Effector memory CD4-positive, alpha-beta T cell (primary cell): ENCODE measurements at regions not wholly inside any gene's neighbourhood (a gene's known extent, or its start where the extent isn't known, plus 50 kb on each side); places are given as distances from the start of the nearest gene placed in this dataset.

ENCODE experiments used
- DNase-seq, 3 donors: peaks; one replicate each; pipeline ENCODE4 v3.0.0-alpha.2; 2020
- H3K27ac ChIP-seq: 2 replicates; pipeline ENCODE4 v1.7.0; 2013; ENCODE audit warnings: mild to moderate bottlenecking, low read length, moderate library complexity; ENCODE audit not compliant: insufficient read depth, poor library complexity, severe bottlenecking
- H3K27me3 ChIP-seq: replicated peaks from 2 replicates; pipeline ENCODE4 v1.7.0; 2013; ENCODE audit warnings: mild to moderate bottlenecking, low read length; ENCODE audit not compliant: insufficient read depth, control insufficient read depth, poor library complexity, severe bottlenecking
- H3K36me3 ChIP-seq: 2 replicates; pipeline ENCODE4 v1.7.0; 2013; ENCODE audit warnings: mild to moderate bottlenecking, low read length, moderate library complexity; ENCODE audit not compliant: control insufficient read depth, insufficient read depth
- H3K4me1 ChIP-seq: 2 replicates; pipeline ENCODE4 v1.7.0; 2013; ENCODE audit warnings: low read length, mild to moderate bottlenecking; ENCODE audit not compliant: control insufficient read depth, insufficient read depth, poor library complexity, severe bottlenecking
- H3K4me3 ChIP-seq: 2 replicates; pipeline ENCODE4 v1.7.0; 2013; ENCODE audit warnings: low read length, low read depth, mild to moderate bottlenecking; ENCODE audit not compliant: insufficient read depth, poor library complexity, severe bottlenecking
- H3K9me3 ChIP-seq: 2 replicates; pipeline ENCODE4 v1.7.0; 2013; ENCODE audit warnings: mild to moderate bottlenecking, low read length, moderate library complexity; ENCODE audit not compliant: control insufficient read depth

DNA sequence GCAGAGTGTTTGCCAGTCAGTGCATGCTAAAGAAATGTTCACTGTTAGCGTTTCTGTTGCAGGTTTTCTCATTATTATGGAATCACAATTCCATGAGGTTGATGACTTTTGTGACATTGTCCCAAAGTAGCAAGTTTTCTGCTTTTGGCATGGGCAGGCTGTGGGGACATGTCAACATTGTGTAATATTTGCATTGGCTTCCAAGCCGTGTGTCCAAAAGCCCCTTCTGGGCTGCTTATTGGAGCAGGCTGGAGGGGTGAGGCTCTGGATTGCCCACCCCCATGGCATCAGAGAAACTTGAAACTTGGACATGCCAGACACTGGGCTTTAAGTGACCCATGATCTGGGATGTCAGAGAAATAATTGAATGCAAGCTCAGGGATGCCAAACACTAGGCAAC lies 90.7 kb downstream of the RTL9 start:
- Histone ChIP-seq H3K4me3 (no peak overlapping the region), H3K27ac (no peak overlapping the region), H3K4me1 (no peaks in the 10 kb centered on the region), H3K27me3 (peaks cover 3% of the 10 kb centered on the region), H3K9me3 (no peaks in the 10 kb centered on the region), H3K36me3 (no peaks in the 10 kb centered on the region)
- no peak for DNase-seq

- Histone ChIP-seq H3K27me3 (peaks cover 3% of the 10 kb centered on the region), H3K36me3 (no peaks in the 10 kb centered on the region), H3K9me3 (no peaks in the 10 kb centered on the region), H3K27ac (no peak overlapping the region), H3K4me1 (no peaks in the 10 kb centered on the region), H3K4me3 (no peak overlapping the region)
- peak; percentile 1 to 24 (median 15) for DNase-seq
These were observed 91.4 kb downstream of the RTL9 start for GRCh38 chrX:110450050-110450449.

- H3K9me3 ChIP-seq = no peaks in the 10 kb centered on the region
- no peak for DNase-seq
- H3K27ac ChIP-seq = no peak overlapping the region
- H3K27me3 ChIP-seq = no peaks in the 10 kb centered on the region
- H3K36me3 ChIP-seq = no peaks in the 10 kb centered on the region
- no peak overlapping the region for H3K4me3 ChIP-seq
- no peaks in the 10 kb centered on the region for H3K4me1 ChIP-seq
These were observed 95.7 kb downstream of the RTL9 start for GRCh38 chrX:110454336-110454735.

DNA sequence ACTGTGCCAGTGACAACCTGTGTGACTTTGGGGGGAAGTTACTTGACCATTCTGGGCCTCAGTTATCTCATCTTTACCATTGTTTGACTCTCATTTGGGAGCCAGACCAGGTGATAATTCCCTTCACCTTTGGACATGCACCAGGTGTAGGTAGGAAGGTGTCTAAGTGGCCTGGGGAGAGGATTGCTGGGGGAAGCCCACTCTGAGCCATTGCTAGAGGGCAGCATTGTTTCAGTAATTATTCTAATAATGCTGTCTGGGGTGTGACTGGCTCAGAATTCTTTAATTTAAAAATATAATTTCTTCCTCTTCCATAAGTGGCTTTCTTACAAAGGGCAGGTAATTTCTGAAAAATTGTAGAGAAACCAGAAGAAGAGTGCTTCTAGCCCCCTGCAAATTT lies 104.3 kb downstream of the RTL9 start:
- no peak for DNase-seq
- H3K27ac ChIP-seq = no peak overlapping the region
- H3K4me3 ChIP-seq = no peak overlapping the region
- no peaks in the 10 kb centered on the region for H3K9me3 ChIP-seq
- H3K4me1 ChIP-seq = no peaks in the 10 kb centered on the region
- no peaks in the 10 kb centered on the region for H3K36me3 ChIP-seq
- H3K27me3 ChIP-seq = no peaks in the 10 kb centered on the region

GRCh38 chrX:110466790-110467189 lies 108.1 kb downstream of the RTL9 start:
- Histone ChIP-seq H3K4me1 (no peaks in the 10 kb centered on the region), H3K4me3 (no peak overlapping the region), H3K27me3 (no peaks in the 10 kb centered on the region), H3K27ac (no peak overlapping the region), H3K36me3 (no peaks in the 10 kb centered on the region), H3K9me3 (no peaks in the 10 kb centered on the region)
- DNase-seq = no peak

GRCh38 chrX:110472265-110472664 lies 113.6 kb downstream of the RTL9 start:
- H3K27ac ChIP-seq = no peak overlapping the region
- H3K9me3 ChIP-seq = no peaks in the 10 kb centered on the region
- no peaks in the 10 kb centered on the region for H3K27me3 ChIP-seq
- no peak for DNase-seq
- no peak overlapping the region for H3K4me3 ChIP-seq
- H3K36me3 ChIP-seq = no peaks in the 10 kb centered on the region
- no peaks in the 10 kb centered on the region for H3K4me1 ChIP-seq

- no peaks in the 10 kb centered on the region for H3K4me1 ChIP-seq
- H3K36me3 ChIP-seq = no peaks in the 10 kb centered on the region
- no peak for DNase-seq
- no peaks in the 10 kb centered on the region for H3K27me3 ChIP-seq
- no peak overlapping the region for H3K4me3 ChIP-seq
- no peaks in the 10 kb centered on the region for H3K9me3 ChIP-seq
- H3K27ac ChIP-seq = no peak overlapping the region
These were observed 119.1 kb downstream of the RTL9 start for GRCh38 chrX:110477593-110478228.

- H3K27me3 ChIP-seq = no peaks in the 10 kb centered on the region
- no peak overlapping the region for H3K27ac ChIP-seq
These were observed 133.4 kb downstream of the RTL9 start for GRCh38 chrX:110491846-110492620.

DNA sequence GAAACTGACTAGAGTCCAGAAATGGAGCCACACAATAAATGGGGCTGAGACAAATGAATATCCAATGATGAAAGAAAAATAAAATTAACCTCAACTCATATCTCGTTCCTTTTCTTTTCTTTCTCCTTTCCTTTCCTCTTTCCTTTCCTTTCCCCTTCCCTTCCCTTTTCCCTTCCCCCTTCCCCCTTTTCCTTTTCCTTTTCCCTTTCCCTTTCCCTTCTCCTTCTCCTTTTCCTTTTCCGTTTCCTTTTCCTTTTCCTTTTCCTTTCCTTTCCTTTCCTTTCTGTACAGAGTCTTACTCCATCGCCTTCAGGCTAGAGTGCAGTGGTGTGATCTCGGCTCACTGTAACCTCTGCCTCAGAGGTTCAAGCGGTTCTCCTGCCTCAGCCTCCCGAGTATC lies 146.3 kb downstream of the RTL9 start:
- H3K36me3 ChIP-seq = no peaks in the 10 kb centered on the region
- H3K4me3 ChIP-seq = no peak overlapping the region
- no peak overlapping the region for H3K27ac ChIP-seq
- no peaks in the 10 kb centered on the region for H3K27me3 ChIP-seq
- DNase-seq = no peak
- no peaks in the 10 kb centered on the region for H3K4me1 ChIP-seq
- H3K9me3 ChIP-seq = no peaks in the 10 kb centered on the region

More at GRCh38 chrX:110491846-110492620, 133.4 kb downstream of the RTL9 start:
- H3K4me1 ChIP-seq = no peaks in the 10 kb centered on the region
- H3K9me3 ChIP-seq = no peaks in the 10 kb centered on the region
- no peaks in the 10 kb centered on the region for H3K36me3 ChIP-seq
- no peak overlapping the region for H3K4me3 ChIP-seq
- no peak for DNase-seq

DNA sequence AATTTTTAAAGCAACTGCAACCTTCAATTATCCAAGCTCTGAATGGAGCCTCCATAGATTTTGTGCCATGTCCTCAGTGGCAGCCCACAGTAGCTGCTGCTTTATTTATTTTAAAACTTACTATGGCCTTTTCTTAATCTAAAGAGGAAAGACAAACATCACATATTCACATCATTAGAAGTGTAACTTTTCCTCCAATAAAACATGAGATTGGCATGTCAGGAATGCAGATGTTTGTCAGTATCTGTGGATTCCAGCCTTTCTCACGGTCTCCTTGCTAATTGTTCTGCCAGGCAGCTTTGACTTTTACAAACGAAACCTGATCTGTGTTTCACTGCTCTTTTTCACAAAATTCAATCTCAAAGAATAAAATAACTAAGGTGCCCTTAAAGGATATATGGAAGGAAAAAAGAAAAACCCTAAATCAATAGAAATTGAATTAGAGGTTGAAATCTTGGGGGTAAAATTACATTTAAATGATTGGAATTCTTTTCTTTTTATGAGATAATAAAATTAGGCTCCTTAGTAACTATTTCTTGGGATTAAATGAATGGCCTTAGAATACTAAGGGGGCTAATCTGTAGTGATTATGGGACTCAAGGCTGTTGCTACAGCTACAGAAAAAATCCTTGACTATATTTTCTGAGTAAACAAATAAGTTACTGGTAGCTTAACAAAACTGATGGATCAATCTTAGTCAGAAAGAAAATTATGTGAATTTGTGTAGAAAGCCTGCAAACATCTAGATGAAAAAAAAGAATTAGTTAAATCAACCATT lies 151.3 kb downstream of the RTL9 start:
- Histone ChIP-seq H3K27me3 (no peaks in the 10 kb centered on the region), H3K36me3 (no peaks in the 10 kb centered on the region)
- no peak for DNase-seq

More for the DNA sequence above, 151.3 kb downstream of the RTL9 start:
- Histone ChIP-seq H3K27ac (no peak overlapping the region), H3K9me3 (no peaks in the 10 kb centered on the region), H3K4me1 (no peaks in the 10 kb centered on the region), H3K4me3 (no peak overlapping the region)
